ENCODE measurements at regions not wholly inside any gene's neighbourhood (a gene's known extent, or its start where the extent isn't known, plus 50 kb on each side); places are given as distances from the start of the nearest gene placed in this dataset.
"Not testable (repeated sequence)": the region's sequence is repeated elsewhere in the genome, so short reads cannot be mapped to it uniquely, and the experiment has no call there.

DNA sequence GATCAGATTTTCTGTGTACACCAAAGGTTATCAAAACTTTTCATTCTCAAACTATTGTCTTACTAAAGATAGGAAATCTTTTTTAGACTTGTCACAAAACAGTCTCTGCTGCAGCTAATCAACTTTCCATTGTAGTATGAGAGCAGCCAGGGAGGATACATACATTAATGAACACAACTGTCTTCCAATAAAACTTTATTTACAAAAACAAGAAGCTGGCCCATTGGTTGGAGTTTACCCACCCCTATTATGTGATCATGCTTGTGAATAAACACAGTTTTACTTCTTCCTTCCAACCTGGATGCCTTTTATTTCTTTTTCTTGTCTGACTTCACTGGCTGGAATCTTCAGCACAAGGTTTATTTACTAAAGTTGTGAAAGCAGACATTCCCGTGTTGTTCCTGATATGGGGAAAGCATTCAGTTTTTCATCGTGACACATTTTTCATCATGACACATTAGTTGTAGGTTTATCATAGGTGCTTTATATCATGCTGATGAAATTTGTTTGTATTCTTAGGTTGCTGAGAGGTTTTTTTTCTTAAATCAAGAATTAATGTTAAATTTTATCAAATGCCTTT, 98.5 kb upstream of the CDK13 start:
- H3K4me1 ChIP-seq (ENCODE audit: insufficient read depth, low read length), result no peaks in the 10 kb centered on the region
- H3K14ac ChIP-seq (ENCODE audit: insufficient read depth, low read length), result no peak overlapping the region
- WGBS (ENCODE audit: extremely low coverage, insufficient read length, low lambda C conversion rate), result no CpG with 5 or more reads among the region's 2 CpGs
- no peak overlapping the region for H4K91ac ChIP-seq (ENCODE audit: insufficient read length, low read depth, low read length)
- H2BK15ac ChIP-seq (ENCODE audit: low read depth, low read length), result no peak overlapping the region
- no peak overlapping the region for H3K27ac ChIP-seq (ENCODE audit: insufficient read length, low read depth, low read length)
- no peaks in the 10 kb centered on the region for H3K79me2 ChIP-seq (ENCODE audit: insufficient read depth, low read length)
- no peak overlapping the region for H3T11ph ChIP-seq (ENCODE audit: low read length)
- H3K23ac ChIP-seq (ENCODE audit: insufficient read length, low read depth, low read length), result no peak overlapping the region
- no peak for DNase-seq
- H2BK5ac ChIP-seq (ENCODE audit: insufficient read length, low read length), result no peak overlapping the region
- no peak overlapping the region for H3K27ac Mint-ChIP-seq
- no peak overlapping the region for H4K8ac ChIP-seq (replicated peaks; ENCODE audit: insufficient read length, low read depth, low read length)
- H3K56ac ChIP-seq (ENCODE audit: insufficient read length, low read depth, low read length), result no peak overlapping the region
- H3K27me3 ChIP-seq (ENCODE audit: insufficient read depth, low read length), result no peaks in the 10 kb centered on the region
- no peaks in the 10 kb centered on the region for H3K9me3 Mint-ChIP-seq
- no peaks in the 10 kb centered on the region for H3K23me2 ChIP-seq (ENCODE audit: insufficient read length, low read depth, low read length, poor library complexity, severe bottlenecking)
- no peak overlapping the region for H4K5ac ChIP-seq (ENCODE audit: insufficient read length, low read depth, low read length)
- H2BK120ac ChIP-seq (ENCODE audit: low read depth, low read length, poor library complexity, severe bottlenecking), result no peak overlapping the region
- no peak overlapping the region for H3K18ac ChIP-seq (ENCODE audit: insufficient read length, low read depth, low read length)
- no peak overlapping the region for H3K4me3 Mint-ChIP-seq
- no peak overlapping the region for H3K4ac ChIP-seq (ENCODE audit: low read depth, low read length)
- no peaks in the 10 kb centered on the region for H3K9me3 ChIP-seq (ENCODE audit: control insufficient read depth, low read depth, low read length)
- H3K4me2 ChIP-seq (ENCODE audit: insufficient read depth, insufficient read length, low read length), result no peak overlapping the region
- no peaks in the 10 kb centered on the region for H3K4me1 Mint-ChIP-seq
- H3K27me3 Mint-ChIP-seq (ENCODE audit: low read depth), result no peaks in the 10 kb centered on the region; the same call in 1 of the 2 replicates
- no peak overlapping the region for H3K9ac ChIP-seq (ENCODE audit: extremely low read depth, insufficient read length, low read length)
- no peaks in the 10 kb centered on the region for H3K36me3 Mint-ChIP-seq (ENCODE audit: insufficient read depth in 1 of 3, low read depth in 3 of 3)
- H4K20me1 ChIP-seq (ENCODE audit: control insufficient read depth, insufficient read depth, insufficient read length), result no peaks in the 10 kb centered on the region
- no peak overlapping the region for H2AFZ ChIP-seq (ENCODE audit: low read length)
- H2BK20ac ChIP-seq (ENCODE audit: low read depth, low read length, poor library complexity, severe bottlenecking), result no peak overlapping the region
- H2AK5ac ChIP-seq (ENCODE audit: insufficient read length, low read length), result no peak overlapping the region
- no peak overlapping the region for H2BK12ac ChIP-seq (ENCODE audit: insufficient read length, low read depth, low read length)
- H3K79me1 ChIP-seq (ENCODE audit: insufficient read depth, low read depth, low read length, poor library complexity, severe bottlenecking), result no peaks in the 10 kb centered on the region
- TF ChIP-seq, protein P1, sequence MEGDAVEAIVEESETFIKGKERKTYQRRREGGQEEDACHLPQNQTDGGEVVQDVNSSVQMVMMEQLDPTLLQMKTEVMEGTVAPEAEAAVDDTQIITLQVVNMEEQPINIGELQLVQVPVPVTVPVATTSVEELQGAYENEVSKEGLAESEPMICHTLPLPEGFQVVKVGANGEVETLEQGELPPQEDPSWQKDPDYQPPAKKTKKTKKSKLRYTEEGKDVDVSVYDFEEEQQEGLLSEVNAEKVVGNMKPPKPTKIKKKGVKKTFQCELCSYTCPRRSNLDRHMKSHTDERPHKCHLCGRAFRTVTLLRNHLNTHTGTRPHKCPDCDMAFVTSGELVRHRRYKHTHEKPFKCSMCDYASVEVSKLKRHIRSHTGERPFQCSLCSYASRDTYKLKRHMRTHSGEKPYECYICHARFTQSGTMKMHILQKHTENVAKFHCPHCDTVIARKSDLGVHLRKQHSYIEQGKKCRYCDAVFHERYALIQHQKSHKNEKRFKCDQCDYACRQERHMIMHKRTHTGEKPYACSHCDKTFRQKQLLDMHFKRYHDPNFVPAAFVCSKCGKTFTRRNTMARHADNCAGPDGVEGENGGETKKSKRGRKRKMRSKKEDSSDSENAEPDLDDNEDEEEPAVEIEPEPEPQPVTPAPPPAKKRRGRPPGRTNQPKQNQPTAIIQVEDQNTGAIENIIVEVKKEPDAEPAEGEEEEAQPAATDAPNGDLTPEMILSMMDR (conservative IDR thresholded peaks at IDR 0.05), result no peak

- H2BK12ac ChIP-seq (ENCODE audit: insufficient read length, low read depth, low read length); H3K9me3 Mint-ChIP-seq; H3K79me1 ChIP-seq (ENCODE audit: insufficient read depth, low read depth, low read length, poor library complexity, severe bottlenecking); H3K27me3 ChIP-seq (ENCODE audit: insufficient read depth, low read length); H3K14ac ChIP-seq (ENCODE audit: insufficient read depth, low read length); H3K23me2 ChIP-seq (ENCODE audit: insufficient read length, low read depth, low read length, poor library complexity, severe bottlenecking); H4K5ac ChIP-seq (ENCODE audit: insufficient read length, low read depth, low read length); H3K4me1 Mint-ChIP-seq; H2AK5ac ChIP-seq (ENCODE audit: insufficient read length, low read length); H3K9ac ChIP-seq (ENCODE audit: extremely low read depth, insufficient read length, low read length); H3K4me3 Mint-ChIP-seq; H2BK5ac ChIP-seq (ENCODE audit: insufficient read length, low read length); H4K91ac ChIP-seq (ENCODE audit: insufficient read length, low read depth, low read length); H3K79me2 ChIP-seq (ENCODE audit: insufficient read depth, low read length); H3K4me2 ChIP-seq (ENCODE audit: insufficient read depth, insufficient read length, low read length); DNase-seq; H3K27ac ChIP-seq (ENCODE audit: insufficient read length, low read depth, low read length); H3K23ac ChIP-seq (ENCODE audit: insufficient read length, low read depth, low read length); H3K27ac Mint-ChIP-seq; H2AFZ ChIP-seq (ENCODE audit: low read length); H3K27me3 Mint-ChIP-seq (ENCODE audit: low read depth); H3K18ac ChIP-seq (ENCODE audit: insufficient read length, low read depth, low read length); H4K20me1 ChIP-seq (ENCODE audit: control insufficient read depth, insufficient read depth, insufficient read length); H2BK15ac ChIP-seq (ENCODE audit: low read depth, low read length); H3K9me3 ChIP-seq (ENCODE audit: control insufficient read depth, low read depth, low read length); H2BK120ac ChIP-seq (ENCODE audit: low read depth, low read length, poor library complexity, severe bottlenecking); H4K8ac ChIP-seq (replicated peaks; ENCODE audit: insufficient read length, low read depth, low read length); H3K36me3 Mint-ChIP-seq (ENCODE audit: insufficient read depth in 1 of 3, low read depth in 3 of 3); H2BK20ac ChIP-seq (ENCODE audit: low read depth, low read length, poor library complexity, severe bottlenecking); H3K4me1 ChIP-seq (ENCODE audit: insufficient read depth, low read length); H3T11ph ChIP-seq (ENCODE audit: low read length); H3K4ac ChIP-seq (ENCODE audit: low read depth, low read length); H3K56ac ChIP-seq (ENCODE audit: insufficient read length, low read depth, low read length): not testable (repeated sequence)
- no CpG with 5 or more reads among the region's 36 CpGs for WGBS (ENCODE audit: extremely low coverage, insufficient read length, low lambda C conversion rate)
Measured at GRCh38 chr7:39854616-39855324, 95.3 kb upstream of the CDK13 start.
